ENCODE measurements at regions not wholly inside any gene's neighbourhood (a gene's known extent, or its start where the extent isn't known, plus 50 kb on each side); places are given as distances from the start of the nearest gene placed in this dataset.

GRCh38 chrY:12296460-12296859, 404.6 kb upstream of the USP9Y start:
- TF ChIP-seq CTCF (IDR thresholded peaks at IDR 0.05) (no peak), POLR2A (IDR thresholded peaks at IDR 0.05) (no peak)
